GM11168 (cell line): ENCODE measurements at regions not wholly inside any gene's neighbourhood (a gene's known extent, or its start where the extent isn't known, plus 50 kb on each side); places are given as distances from the start of the nearest gene placed in this dataset.

ENCODE experiments used
- in situ Hi-C: fragments of 300-500 bp; cut with MboI; formaldehyde crosslinking; loops from one replicate; pipeline ENCODE4 v1.12.0; 2022; ENCODE audit warnings: low sequenced_read_pairs; ENCODE audit not compliant: unreplicated experiment

GRCh38 chr3:168548719-168549118, 453.0 kb upstream of the GOLIM4 start:
- in situ Hi-C loops, result no loop called here

DNA sequence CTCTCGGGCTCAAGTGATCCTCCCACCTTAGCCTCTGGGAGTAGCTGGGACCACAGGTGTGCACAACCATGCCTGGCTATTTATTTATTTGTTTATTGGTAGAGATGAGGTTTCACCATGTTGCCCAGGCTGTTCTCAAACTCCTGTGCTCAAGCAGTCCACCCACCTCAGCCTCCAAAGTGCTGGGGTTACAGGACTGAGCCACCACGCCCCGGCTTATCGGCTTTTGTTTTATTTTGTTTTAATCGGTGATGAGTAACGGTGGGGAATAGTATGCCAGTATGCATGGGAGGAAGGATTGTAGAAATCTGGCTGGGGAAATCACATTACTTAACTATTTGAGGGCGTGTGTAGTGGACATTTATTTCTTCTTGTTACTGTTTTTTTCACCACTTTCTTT, 451.0 kb upstream of the GOLIM4 start:
- in situ Hi-C loops, result no loop called here

- in situ Hi-C loops, result no loop called here
Measured at GRCh38 chr3:168545591-168545990, 449.9 kb upstream of the GOLIM4 start.

GRCh38 chr3:168544097-168544957, 448.6 kb upstream of the GOLIM4 start:
- in situ Hi-C loops, result no loop called here

DNA sequence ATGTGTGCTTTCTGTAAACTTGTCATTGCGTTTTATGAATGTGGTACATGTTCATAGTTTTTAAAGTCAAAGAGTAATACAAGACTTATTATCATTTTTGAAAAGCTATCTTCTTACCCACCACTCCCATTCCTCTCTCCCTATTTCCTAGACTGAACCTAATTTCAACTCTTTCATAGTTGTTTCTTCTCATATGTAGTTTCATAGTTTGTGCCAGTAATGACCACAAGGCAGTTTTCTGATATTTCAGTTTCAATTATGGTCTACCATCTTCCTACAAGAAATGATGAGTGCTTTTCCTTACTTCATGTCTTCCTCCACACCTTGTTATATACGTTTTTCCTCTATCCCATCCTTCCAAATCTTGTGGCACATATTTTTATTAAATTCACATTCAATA, 445.0 kb upstream of the GOLIM4 start:
- in situ Hi-C loops, result no loop called here

DNA sequence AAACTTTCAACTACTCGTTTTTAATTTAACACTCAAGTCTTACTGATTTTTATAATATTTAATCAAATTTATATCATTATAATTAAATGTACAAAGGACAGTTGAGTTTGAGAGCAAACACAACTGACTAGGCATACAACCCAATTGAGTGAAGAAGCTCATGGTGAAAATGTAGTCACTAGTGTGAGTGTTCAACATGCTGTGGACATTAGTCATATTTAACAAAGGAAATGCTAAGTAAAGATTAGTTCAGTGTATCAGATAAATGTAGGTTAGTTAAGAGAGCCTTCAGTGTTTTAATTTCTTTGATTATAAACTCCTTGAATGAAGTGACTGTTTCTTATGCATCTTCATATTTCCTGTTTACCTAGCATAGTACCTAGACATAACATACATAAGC, 444.2 kb upstream of the GOLIM4 start:
- in situ Hi-C loops, result no loop called here

DNA sequence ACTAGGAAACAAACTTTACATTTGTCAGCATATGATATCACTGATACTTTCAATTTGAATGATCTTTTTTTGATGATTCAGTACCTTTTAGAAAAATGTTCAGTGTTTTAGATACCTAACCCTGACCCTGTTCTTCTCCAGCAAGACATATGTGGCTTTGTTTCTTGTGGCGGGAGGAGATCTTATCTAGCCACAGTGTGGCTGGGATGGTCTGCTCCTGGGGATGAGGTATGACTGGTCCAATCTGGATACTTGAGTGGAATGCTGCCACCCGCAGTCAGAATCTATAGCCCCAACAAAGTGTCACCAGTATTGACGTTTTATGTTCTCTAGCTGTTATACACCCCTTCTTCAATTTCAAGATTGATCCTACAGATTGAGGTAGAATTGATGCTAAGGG, 439.0 kb upstream of the GOLIM4 start:
- in situ Hi-C loops, result no loop called here

DNA sequence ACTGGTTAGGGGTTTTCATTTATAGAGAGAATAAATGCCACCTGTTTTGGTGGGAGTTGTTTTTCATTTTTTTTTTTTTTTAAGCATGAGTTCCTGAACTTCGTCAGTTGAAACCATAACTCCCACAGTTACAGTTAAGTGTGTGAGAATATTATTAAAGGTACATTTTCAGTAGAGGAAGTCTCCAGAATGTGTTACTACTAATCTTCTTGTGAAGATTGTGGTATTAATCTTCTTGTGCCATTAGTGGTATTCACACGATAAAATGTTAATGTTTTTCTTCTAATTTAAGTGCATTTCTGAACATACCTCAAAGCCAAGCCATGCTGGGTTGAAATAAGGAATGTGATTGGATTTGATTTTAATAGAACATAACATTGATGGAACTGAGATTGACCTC, 437.9 kb upstream of the GOLIM4 start:
- in situ Hi-C loops, result no loop called here

DNA sequence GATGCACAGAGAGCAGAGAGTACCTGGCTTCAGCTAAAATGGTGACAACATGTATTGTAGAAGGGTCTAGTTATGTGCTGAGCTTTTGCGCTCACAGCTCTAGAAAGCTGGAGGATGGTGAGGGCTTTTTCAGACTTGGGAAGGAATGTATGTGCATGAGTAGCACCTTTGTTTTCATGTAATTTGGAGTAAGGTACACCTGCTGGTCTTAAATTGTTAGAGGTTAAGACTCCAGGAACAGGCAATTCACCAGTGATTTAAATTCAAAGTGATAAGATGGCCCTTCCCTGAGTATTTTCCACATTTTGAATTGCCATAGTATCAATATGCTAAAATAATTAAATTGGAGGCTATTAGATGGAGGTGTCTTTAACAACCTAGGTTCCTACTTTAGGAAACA, 436.4 kb upstream of the GOLIM4 start:
- in situ Hi-C loops, result no loop called here

DNA sequence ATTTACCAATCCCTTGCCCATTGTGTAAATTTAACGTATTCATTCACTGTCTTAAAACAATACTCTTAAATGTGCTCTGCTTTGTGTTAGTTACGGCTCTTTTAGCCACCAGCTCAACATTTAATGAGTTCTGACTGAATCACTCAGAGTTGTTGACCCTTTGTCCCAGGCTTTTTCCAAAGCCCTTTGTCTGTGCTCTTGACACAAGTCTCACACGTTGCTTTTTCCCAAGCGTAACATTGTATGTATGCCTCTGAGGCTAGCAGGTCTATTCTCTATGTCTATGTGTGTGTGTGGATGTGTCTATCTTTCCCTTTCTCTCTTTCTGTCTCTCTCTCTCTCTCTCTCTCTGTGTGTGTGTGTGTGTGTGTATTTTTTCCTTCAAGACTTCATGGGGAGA, 435.4 kb upstream of the GOLIM4 start:
- in situ Hi-C loops, result no loop called here

- in situ Hi-C loops, result loop anchor here (25.0 kb wide), 1 partner anchor 313 kb away; no protein-coding TSS in a partner anchor
Measured at GRCh38 chr3:168524129-168524528, 428.4 kb upstream of the GOLIM4 start.

DNA sequence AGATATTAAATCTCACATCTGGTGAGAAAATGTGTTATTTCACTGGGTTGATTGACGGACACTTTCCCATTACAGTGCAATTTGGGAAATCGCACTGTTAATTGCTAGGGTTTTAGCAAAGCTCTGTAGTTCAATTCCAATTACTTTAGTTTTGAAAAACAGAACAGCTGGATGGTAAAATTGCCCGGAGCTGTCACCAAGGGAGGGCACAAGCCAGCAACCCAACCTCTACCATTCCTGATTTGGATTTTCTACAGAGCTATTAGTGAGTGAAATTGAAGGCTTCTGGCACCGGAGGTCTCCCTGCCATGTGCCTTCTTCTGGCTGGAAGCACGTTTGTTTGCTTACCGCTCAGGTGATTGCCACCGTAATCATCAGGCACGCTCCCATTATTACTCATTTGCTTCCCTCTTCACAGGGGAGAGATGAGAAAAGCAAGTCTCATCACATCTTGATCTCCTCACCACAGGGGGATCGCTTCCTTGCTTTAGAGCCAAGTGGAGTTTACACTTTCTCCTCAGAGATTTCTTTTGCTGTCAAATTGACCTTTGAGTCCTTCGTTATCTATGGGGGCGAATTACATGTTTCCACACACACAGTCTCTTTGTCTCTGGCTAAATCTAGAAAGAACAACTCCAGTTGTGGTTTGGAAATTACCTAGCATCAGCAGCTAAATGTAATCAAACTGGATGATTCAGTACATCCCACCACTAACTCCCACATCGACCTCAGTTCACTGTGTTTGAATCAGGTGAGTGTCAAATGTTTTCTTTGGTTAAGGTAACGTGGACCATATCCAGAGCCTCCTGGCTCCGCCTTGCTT, 421.7 kb upstream of the GOLIM4 start:
- in situ Hi-C loops, result loop anchor here (25.0 kb wide), 1 partner anchor 320 kb away; no protein-coding TSS in a partner anchor

DNA sequence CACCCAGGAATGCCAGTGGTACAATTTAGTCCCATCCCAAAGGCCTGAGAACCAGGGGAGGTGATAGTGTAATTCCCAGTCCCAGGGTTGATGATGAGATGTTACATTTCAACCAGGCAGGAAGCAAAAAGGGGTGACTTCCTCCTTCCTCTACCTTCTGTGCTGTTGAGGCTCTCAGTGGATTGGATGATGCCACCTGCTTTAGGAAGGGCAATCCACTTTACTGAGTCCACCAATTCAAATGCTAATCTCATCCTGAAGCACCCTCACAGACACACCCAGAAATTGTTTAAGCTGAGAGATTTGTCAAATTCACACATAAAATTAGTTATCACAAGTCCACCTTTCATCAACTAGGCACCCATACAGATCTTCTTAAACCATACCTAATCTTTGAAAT, 418.5 kb upstream of the GOLIM4 start:
- in situ Hi-C loops, result loop anchor here (25.0 kb wide), 1 partner anchor 323 kb away; no protein-coding TSS in a partner anchor

DNA sequence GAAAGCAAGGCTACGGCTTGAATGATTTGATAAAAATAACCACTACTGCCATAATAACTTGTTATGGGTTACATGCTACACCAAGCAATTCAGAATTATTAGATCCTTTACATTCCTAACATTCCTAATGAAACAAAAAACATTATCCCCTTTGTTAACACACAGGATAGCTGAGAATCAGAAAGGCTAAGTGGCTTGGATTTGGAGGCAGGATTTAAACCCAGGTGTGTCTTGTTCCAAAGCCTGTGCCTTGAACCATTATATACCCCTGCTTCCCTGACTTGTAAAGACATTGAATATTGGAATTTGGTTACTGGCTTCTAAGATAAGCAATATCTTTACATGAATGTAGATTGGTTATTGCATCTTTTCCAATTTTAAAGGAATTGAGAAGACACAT, 417.1 kb upstream of the GOLIM4 start:
- in situ Hi-C loops, result loop anchor here (25.0 kb wide), 1 partner anchor 324 kb away; no protein-coding TSS in a partner anchor

- in situ Hi-C loops, result loop anchor here (25.0 kb wide), 1 partner anchor 326 kb away; no protein-coding TSS in a partner anchor
Measured at GRCh38 chr3:168511428-168512014, 415.8 kb upstream of the GOLIM4 start.

DNA sequence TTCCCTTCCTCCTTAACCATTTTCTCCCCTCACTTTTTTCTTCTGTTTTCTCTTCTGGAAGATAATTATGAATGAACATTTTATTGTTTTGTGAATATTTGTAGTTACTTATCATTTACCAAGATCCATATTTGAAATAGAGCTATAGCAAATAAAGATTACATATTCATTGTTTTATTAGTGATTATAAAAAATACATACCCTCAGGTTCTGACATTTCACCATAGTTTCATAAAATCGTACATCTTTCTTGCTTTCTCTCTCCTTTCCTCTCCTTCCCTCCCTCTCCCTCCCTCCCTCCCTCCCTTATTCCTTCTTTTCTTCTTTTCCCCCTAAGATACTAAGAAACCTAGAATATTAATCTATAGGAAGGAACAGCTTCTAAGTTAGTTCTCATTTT, 410.9 kb upstream of the GOLIM4 start:
- in situ Hi-C loops, result loop anchor here (25.0 kb wide), 1 partner anchor 331 kb away; no protein-coding TSS in a partner anchor

DNA sequence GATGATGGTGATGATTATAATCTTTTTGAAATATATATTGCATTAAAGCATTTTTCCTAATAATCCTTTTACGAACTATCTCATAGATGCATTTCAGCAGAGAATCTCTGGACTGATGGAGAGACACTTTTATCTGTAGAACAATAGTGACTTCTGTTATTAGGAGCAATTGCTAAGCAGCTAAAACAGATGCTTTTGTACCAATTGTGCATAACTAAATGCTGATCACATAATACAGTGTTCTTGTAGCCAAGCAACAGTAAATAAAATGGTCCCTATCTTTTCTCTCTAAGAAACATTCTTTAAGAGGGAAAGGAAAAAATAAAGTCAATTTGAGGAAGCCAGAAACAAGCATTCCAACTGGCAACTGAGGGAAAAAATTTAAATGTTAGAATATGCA, 405.8 kb upstream of the GOLIM4 start:
- in situ Hi-C loops, result loop anchor here (25.0 kb wide), 1 partner anchor 336 kb away; no protein-coding TSS in a partner anchor

- in situ Hi-C loops, result no loop called here
Measured at GRCh38 chr3:168498194-168498593, 402.5 kb upstream of the GOLIM4 start.

DNA sequence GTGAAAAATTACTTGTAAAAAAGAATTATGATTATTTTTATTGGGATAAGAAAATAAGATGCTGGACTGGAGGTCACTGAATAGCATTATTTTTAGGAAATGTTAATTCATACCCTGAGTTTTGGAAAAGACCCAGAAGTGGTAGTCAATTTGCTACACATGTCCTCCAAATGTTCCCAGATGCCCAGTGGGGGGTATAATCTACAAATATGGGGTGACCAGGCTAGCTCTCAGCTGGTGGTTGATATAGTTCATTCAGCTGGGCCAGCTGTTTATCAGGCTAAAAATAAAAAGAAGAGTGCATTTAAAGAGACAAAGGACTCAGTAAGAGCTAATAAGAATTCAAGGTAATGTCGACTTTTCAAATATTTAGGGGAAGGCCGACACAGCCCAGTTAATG, 402.0 kb upstream of the GOLIM4 start:
- in situ Hi-C loops, result no loop called here

GRCh38 chr3:168497183-168497582, 401.5 kb upstream of the GOLIM4 start:
- in situ Hi-C loops, result no loop called here

GRCh38 chr3:168495932-168496331, 400.2 kb upstream of the GOLIM4 start:
- in situ Hi-C loops, result no loop called here
